HCT116 (cell line): ENCODE measurements at regions not wholly inside any gene's neighbourhood (a gene's known extent, or its start where the extent isn't known, plus 50 kb on each side); places are given as distances from the start of the nearest gene placed in this dataset.

ENCODE experiments used
- ATAC-seq: fragments of 200-7000 bp; cut with Tn5 transposase; 2 replicates; pipeline ENCODE4 v1.9.1; 2020; ENCODE audit warnings: mild to moderate bottlenecking, moderate library complexity
- BruUV-seq: library from RNA; stranded (reverse); fragments of 400-500 nt; replicated peaks from 2 replicates; lab custom pipeline; 2021; lab: Mats Ljungman, UMichigan
- CTCF ChIA-PET: fragments of 300-600 bp; sonication (Branson Sonifier 250); formaldehyde crosslinking; loops from one replicate; lab custom pipeline; 2021; ENCODE audit warnings: antibody characterized with exemption; lab: Charles Lee
- POLR2A ChIA-PET: fragments of 300-600, 350-600 bp; sonication (Branson Sonifier 250); formaldehyde crosslinking; loops from one replicate; lab custom pipeline; 2021; ENCODE audit warnings: antibody characterized with exemption; lab: Charles Lee
- RAD21 ChIA-PET, 2 experiments: fragments of 300-600 bp; sonication (Branson Sonifier 250); formaldehyde crosslinking; loops; one replicate each; lab custom pipeline; 2023; ENCODE audit warnings: low total read pairs in 2 of 2; ENCODE audit not compliant: uncharacterized antibody in 2 of 2, unreplicated experiment in 2 of 2, low non-redundant PET in 1 of 2; lab: Charles Lee
- DNase-seq: peaks from one replicate; pipeline ENCODE4 v3.0.0-alpha.2; 2010; ENCODE audit warnings: low read depth, low spot score
- H2AFZ ChIP-seq: fragments of 200-600 bp; shearing (Covaris generic), sonication (generic); 2 replicates; pipeline ENCODE4 v1.6.1; 2017; ENCODE audit warnings: low read depth, mixed run types, mixed read lengths, antibody characterized with exemption, low read length; ENCODE audit not compliant: poor library complexity, severe bottlenecking
- H3K27ac ChIP-seq: 2 replicates; pipeline ENCODE4 v1.5.1; 2012; ENCODE audit warnings: low read depth, low read length
- H3K27me3 ChIP-seq: fragments of 200-600 bp; sonication (generic); 2 replicates; pipeline ENCODE4 v1.6.1; 2016; ENCODE audit warnings: mixed run types, low read length, mixed read lengths; ENCODE audit not compliant: insufficient read depth
- H3K36me3 ChIP-seq, 2 experiments: fragments of 200-500 bp in 1 of 2; fragments of 200-600 bp in 1 of 2; sonication (Bioruptor generic) in 1 of 2; sonication (generic) in 1 of 2; 2 replicates each; pipeline versions ENCODE4 v1.5.1 to v1.6.1; 2014 to 2016; ENCODE audit warnings: low read length in 2 of 2, inconsistent platforms in 1 of 2, mixed read lengths in 1 of 2, mixed run types in 1 of 2; ENCODE audit not compliant: insufficient read depth in 2 of 2, control insufficient read depth in 1 of 2
- H3K4me1 ChIP-seq, 2 experiments: fragments of 200-600 bp in 1 of 2; sonication (generic) in 1 of 2; 2 replicates each; pipeline versions ENCODE4 v1.5.1 to v1.6.1; 2012 to 2017; ENCODE audit warnings: low read length in 2 of 2, inconsistent platforms in 1 of 2, mild to moderate bottlenecking in 1 of 2, mixed read lengths in 1 of 2, mixed run types in 1 of 2, moderate library complexity in 1 of 2; ENCODE audit not compliant: insufficient read depth in 2 of 2, control insufficient read depth in 1 of 2
- H3K4me2 ChIP-seq: fragments of 200-600 bp; sonication (generic); 2 replicates; pipeline ENCODE4 v1.6.1; 2017; ENCODE audit warnings: mixed run types, low read length, mixed read lengths
- H3K4me3 ChIP-seq, 2 experiments: fragments of 200-600 bp in 1 of 2; sonication (generic) in 1 of 2; replicated peaks in 1 of 2; 2 replicates each; pipeline ENCODE4 v1.5.1; 2011 to 2016; ENCODE audit warnings: low read length in 2 of 2, control low read depth in 1 of 2, low read depth in 1 of 2, mild to moderate bottlenecking in 1 of 2, mixed read lengths in 1 of 2, mixed run types in 1 of 2
- H3K79me2 ChIP-seq: fragments of 200-600 bp; sonication (generic); 2 replicates; pipeline ENCODE4 v1.6.1; 2017; ENCODE audit warnings: mild to moderate bottlenecking, mixed run types, low read length, moderate library complexity, mixed read lengths; ENCODE audit not compliant: insufficient read depth
- H3K9ac ChIP-seq: fragments of 200-600 bp; sonication (generic); 2 replicates; pipeline ENCODE4 v1.6.1; 2016; ENCODE audit warnings: low read length, mixed read lengths
- H3K9me2 ChIP-seq: fragments of 200-600 bp; sonication (generic), shearing (Covaris generic); 2 replicates; pipeline ENCODE4 v1.6.1; 2017; ENCODE audit warnings: mixed run types, mild to moderate bottlenecking, moderate library complexity; ENCODE audit not compliant: insufficient read depth
- H3K9me3 ChIP-seq, 2 experiments: fragments of 200-500 bp in 1 of 2; fragments of 200-600 bp in 1 of 2; sonication (Bioruptor generic) in 1 of 2; sonication (generic) in 1 of 2; 2 replicates each; pipeline ENCODE4 v1.6.1; 2014 to 2017; ENCODE audit warnings: low read length in 2 of 2, mixed read lengths in 2 of 2, inconsistent platforms in 1 of 2, low read depth in 1 of 2, mild to moderate bottlenecking in 1 of 2, mixed run types in 1 of 2, moderate library complexity in 1 of 2; ENCODE audit not compliant: control insufficient read depth in 1 of 2, insufficient read depth in 1 of 2
- H4K20me1 ChIP-seq: fragments of 200-600 bp; sonication (generic), shearing (Covaris generic); 2 replicates; pipeline ENCODE4 v1.6.1; 2017; ENCODE audit warnings: mixed run types, mild to moderate bottlenecking, moderate library complexity; ENCODE audit not compliant: insufficient read depth
- CEBPB ChIP-seq: IDR thresholded peaks from 2 replicates; pipeline ENCODE4 v1.6.1; 2012; ENCODE audit warnings: low read depth
- CTCF ChIP-seq, 3 experiments: fragments of 200-600 bp in 1 of 3; sonication (generic) in 1 of 3; IDR thresholded peaks in 2 of 3; conservative IDR thresholded peaks in 1 of 3; 2 replicates each; pipeline ENCODE4 v1.5.1; 2012 to 2017; ENCODE audit warnings: low read depth in 2 of 3, low read length in 2 of 3, antibody characterized with exemption in 1 of 3, borderline replicate concordance in 1 of 3, control low read depth in 1 of 3, mild to moderate bottlenecking in 1 of 3, mixed read lengths in 1 of 3, mixed run types in 1 of 3, moderate library complexity in 1 of 3; ENCODE audit not compliant: insufficient read depth in 1 of 3
- EGR1 ChIP-seq: IDR thresholded peaks from 2 replicates; pipeline ENCODE4 v1.6.1; 2012; ENCODE audit warnings: low read depth
- ELF1 ChIP-seq: IDR thresholded peaks from 2 replicates; pipeline ENCODE4 v1.6.1; 2012; ENCODE audit warnings: low read depth, borderline replicate concordance
- EZH2phosphoT487 ChIP-seq: fragments of 200-600 bp; IDR thresholded peaks from 2 replicates; pipeline ENCODE4 v1.6.1; 2018; ENCODE audit warnings: antibody characterized with exemption, borderline replicate concordance
- FOSL1 ChIP-seq: IDR thresholded peaks from 2 replicates; pipeline ENCODE4 v1.6.1; 2012; ENCODE audit warnings: low read depth
- MAX ChIP-seq: IDR thresholded peaks from 2 replicates; pipeline ENCODE4 v1.6.1; 2012
- POLR2A ChIP-seq: IDR thresholded peaks from 2 replicates; pipeline ENCODE4 v1.7.0; 2011; ENCODE audit warnings: borderline replicate concordance; ENCODE audit not compliant: insufficient read depth, insufficient read length; ENCODE audit errors: extremely low read depth
- SIN3A ChIP-seq: IDR thresholded peaks from 2 replicates; pipeline ENCODE4 v1.6.1; 2012; ENCODE audit warnings: low read depth
- SP1 ChIP-seq: IDR thresholded peaks from 2 replicates; pipeline ENCODE4 v1.6.1; 2012; ENCODE audit warnings: low read depth
- SRF ChIP-seq: IDR thresholded peaks from 2 replicates; pipeline ENCODE4 v1.6.1; 2012; ENCODE audit warnings: low read depth
- TCF7L2 ChIP-seq: IDR thresholded peaks from 2 replicates; pipeline ENCODE4 v1.7.0; 2011; ENCODE audit warnings: borderline replicate concordance, inconsistent platforms; ENCODE audit not compliant: insufficient read depth, insufficient read length; ENCODE audit errors: extremely low read depth
- YY1 ChIP-seq: IDR thresholded peaks from 2 replicates; pipeline ENCODE4 v1.6.1; 2011; ENCODE audit warnings: low read length, low read depth, moderate library complexity, mild to moderate bottlenecking; ENCODE audit not compliant: insufficient replicate concordance; ENCODE audit errors: extremely low read depth
- ZNF274 ChIP-seq: fragments of 200-500 bp; sonication (Bioruptor generic); IDR thresholded peaks from 2 replicates; pipeline ENCODE4 v1.6.1; 2014; ENCODE audit warnings: mild to moderate bottlenecking, low read depth, low read length, inconsistent platforms
- intact Hi-C: fragments of 100-400 bp; cut with micrococcal nuclease; formaldehyde crosslinking; loops from 2 replicates; pipeline ENCODE4 v1.10.0; 2022

GRCh38 chr6:170042123-170042522 lies 248.8 kb downstream of the DLL1 start:
- CTCF ChIA-PET = no interaction called here
- RAD21 ChIA-PET = no interaction called here
- intact Hi-C loops = no loop called here
- H3K4me1 ChIP-seq = peaks cover 0 to 5% of the 10 kb centered on the region in 2 experiments; a peak in 2 of 4 replicates
- no peaks in the 10 kb centered on the region for H3K9me3 ChIP-seq
- POLR2A ChIA-PET = no interaction called here
- ATAC-seq = no peak
- H3K27ac ChIP-seq = no peak overlapping the region
- H3K36me3 ChIP-seq = no peaks in the 10 kb centered on the region
- no peaks in the 10 kb centered on the region for H3K27me3 ChIP-seq
- TF ChIP-seq SRF (no peak), SP1 (no peak), CEBPB (no peak)
- H4K20me1 ChIP-seq = no peaks in the 10 kb centered on the region
- H3K9ac ChIP-seq = no peak overlapping the region
- DNase-seq = no peak
- no TSS peak for BruUV-seq
- no peak overlapping the region for H3K4me3 ChIP-seq
- H3K79me2 ChIP-seq = no peaks in the 10 kb centered on the region
- H3K9me2 ChIP-seq = no peaks in the 10 kb centered on the region
- H3K4me2 ChIP-seq = no peak overlapping the region
- no peak overlapping the region for H2AFZ ChIP-seq

- no peaks in the 10 kb centered on the region for H3K9me3 ChIP-seq
- no peaks in the 10 kb centered on the region for H3K36me3 ChIP-seq
- H4K20me1 ChIP-seq = no peaks in the 10 kb centered on the region
- H3K4me1 ChIP-seq = peaks cover 0 to 11% of the 10 kb centered on the region in 2 experiments; a peak in 2 of 4 replicates
- ATAC-seq = no peak
- BruUV-seq = no TSS peak
- H3K27ac ChIP-seq = no peak overlapping the region
- H3K4me3 ChIP-seq = no peak overlapping the region
- no peak overlapping the region for H3K4me2 ChIP-seq
- no peaks in the 10 kb centered on the region for H3K9me2 ChIP-seq
- intact Hi-C loops = no loop called here
- DNase-seq = no peak
- H3K9ac ChIP-seq = no peak overlapping the region
- no peak overlapping the region for H2AFZ ChIP-seq
- RAD21 ChIA-PET = no interaction called here
- no peak for TF ChIP-seq ELF1
- no peak for TF ChIP-seq EGR1
- no peak for TF ChIP-seq FOSL1
- TF ChIP-seq ZNF274 = no peak
- TF ChIP-seq POLR2A = no peak
- no peak for TF ChIP-seq MAX
- TF ChIP-seq CTCF (IDR thresholded peaks at IDR 0.05 in 2 of 3, conservative IDR thresholded peaks at IDR 0.05 in 1 of 3; ENCODE audit: borderline replicate concordance in 1 of 3, insufficient read depth in 1 of 3, low read depth in 2 of 3, low read length in 2 of 3) = no peak
- no peak for TF ChIP-seq TCF7L2
- no peak for TF ChIP-seq SIN3A
- TF ChIP-seq YY1 = no peak
- no peak for TF ChIP-seq EZH2phosphoT487
- TF ChIP-seq, all 23 proteins: peak for 0
- ChIA-PET POLR2A (no interaction called here), CTCF (no interaction called here)
- Histone ChIP-seq H3K27me3 (no peaks in the 10 kb centered on the region), H3K79me2 (no peaks in the 10 kb centered on the region)
Observed at GRCh38 chr6:170041526-170041925, 249.4 kb downstream of the DLL1 start.
